ENCODE measurements at regions not wholly inside any gene's neighbourhood (a gene's known extent, or its start where the extent isn't known, plus 50 kb on each side); places are given as distances from the start of the nearest gene placed in this dataset.
"Not testable (repeated sequence)": the region's sequence is repeated elsewhere in the genome, so short reads cannot be mapped to it uniquely, and the experiment has no call there.

GRCh38 chr6:133132466-133132971 is 108.6 kb upstream of the EYA4 start:
- Histone ChIP-seq H3K4me2 (ENCODE audit: low read length) (no peak overlapping the region), H3K4me3 (ENCODE audit: low read length) (no peak overlapping the region), H3K36me3 (replicated peaks; ENCODE audit: low read depth, low read length) (no peaks in the 10 kb centered on the region), H4K20me1 (ENCODE audit: insufficient read depth, low read length) (no peaks in the 10 kb centered on the region), H3K79me2 (ENCODE audit: low read length) (no peaks in the 10 kb centered on the region), H3K4me1 (ENCODE audit: low read length) (no peaks in the 10 kb centered on the region), H3K9ac (ENCODE audit: low read length) (no peak overlapping the region), H3K9me3 (ENCODE audit: insufficient read depth, low read length) (no peaks in the 10 kb centered on the region), H3K27ac (ENCODE audit: low read length) (no peak overlapping the region), H3K27me3 (ENCODE audit: low read depth, low read length) (no peaks in the 10 kb centered on the region), H2AFZ (ENCODE audit: low read depth, low read length) (no peak overlapping the region)
- TF ChIP-seq CTCF (IDR thresholded peaks at IDR 0.05; ENCODE audit: low read depth, low read length), result no peak
- TF ChIP-seq EZH2phosphoT487 (IDR thresholded peaks at IDR 0.05; ENCODE audit: low read depth), result no peak

- H3K27ac ChIP-seq (ENCODE audit: low read length), result no peak overlapping the region
- H4K20me1 ChIP-seq (ENCODE audit: insufficient read depth, low read length), result no peaks in the 10 kb centered on the region
- no peak overlapping the region for H3K4me3 ChIP-seq (ENCODE audit: low read length)
- no peaks in the 10 kb centered on the region for H3K79me2 ChIP-seq (ENCODE audit: low read length)
- H3K4me1 ChIP-seq (ENCODE audit: low read length), result no peaks in the 10 kb centered on the region
- H2AFZ ChIP-seq (ENCODE audit: low read depth, low read length), result no peak overlapping the region
- no peak overlapping the region for H3K4me2 ChIP-seq (ENCODE audit: low read length)
- no peak for TF ChIP-seq EZH2phosphoT487 (IDR thresholded peaks at IDR 0.05; ENCODE audit: low read depth)
- no peak for TF ChIP-seq CTCF (IDR thresholded peaks at IDR 0.05; ENCODE audit: low read depth, low read length)
- H3K27me3 ChIP-seq (ENCODE audit: low read depth, low read length), result no peaks in the 10 kb centered on the region
- H3K9ac ChIP-seq (ENCODE audit: low read length), result no peak overlapping the region
- no peaks in the 10 kb centered on the region for H3K36me3 ChIP-seq (replicated peaks; ENCODE audit: low read depth, low read length)
- H3K9me3 ChIP-seq (ENCODE audit: insufficient read depth, low read length), result no peaks in the 10 kb centered on the region
Observed at GRCh38 chr6:133136177-133136880, 104.8 kb upstream of the EYA4 start.

GRCh38 chr6:133147470-133148184 is 93.5 kb upstream of the EYA4 start:
- not testable (repeated sequence) for H3K9ac ChIP-seq (ENCODE audit: low read length); H3K4me1 ChIP-seq (ENCODE audit: low read length); H3K4me3 ChIP-seq (ENCODE audit: low read length); H2AFZ ChIP-seq (ENCODE audit: low read depth, low read length); H3K36me3 ChIP-seq (replicated peaks; ENCODE audit: low read depth, low read length); H3K4me2 ChIP-seq (ENCODE audit: low read length); H3K79me2 ChIP-seq (ENCODE audit: low read length); H4K20me1 ChIP-seq (ENCODE audit: insufficient read depth, low read length); H3K9me3 ChIP-seq (ENCODE audit: insufficient read depth, low read length); H3K27me3 ChIP-seq (ENCODE audit: low read depth, low read length); H3K27ac ChIP-seq (ENCODE audit: low read length)

- no peaks in the 10 kb centered on the region for H3K79me2 ChIP-seq (ENCODE audit: low read length)
- H3K27ac ChIP-seq (ENCODE audit: low read length), result no peak overlapping the region
- H3K36me3 ChIP-seq (replicated peaks; ENCODE audit: low read depth, low read length), result no peaks in the 10 kb centered on the region
- H3K27me3 ChIP-seq (ENCODE audit: low read depth, low read length), result no peaks in the 10 kb centered on the region
- H2AFZ ChIP-seq (ENCODE audit: low read depth, low read length), result no peak overlapping the region
- H3K4me1 ChIP-seq (ENCODE audit: low read length), result peaks cover 34% of the 10 kb centered on the region
- H3K9me3 ChIP-seq (ENCODE audit: insufficient read depth, low read length), result no peaks in the 10 kb centered on the region
- no peak for TF ChIP-seq EZH2phosphoT487 (IDR thresholded peaks at IDR 0.05; ENCODE audit: low read depth)
- no peak for TF ChIP-seq CTCF (IDR thresholded peaks at IDR 0.05; ENCODE audit: low read depth, low read length)
- H3K4me2 ChIP-seq (ENCODE audit: low read length), result no peak overlapping the region
- H3K9ac ChIP-seq (ENCODE audit: low read length), result no peak overlapping the region
- no peak overlapping the region for H3K4me3 ChIP-seq (ENCODE audit: low read length)
- H4K20me1 ChIP-seq (ENCODE audit: insufficient read depth, low read length), result no peaks in the 10 kb centered on the region
Observed at GRCh38 chr6:133156689-133157088, 84.5 kb upstream of the EYA4 start.
